GM19240 (cell line): ENCODE measurements at regions not wholly inside any gene's neighbourhood (a gene's known extent, or its start where the extent isn't known, plus 50 kb on each side); places are given as distances from the start of the nearest gene placed in this dataset.
"Not testable (repeated sequence)": the region's sequence is repeated elsewhere in the genome, so short reads cannot be mapped to it uniquely, and the experiment has no call there.

Source experiments
- DNase-seq: peaks from one replicate; pipeline ENCODE4 v3.0.0; 2011; ENCODE audit warnings: low spot score; ENCODE audit not compliant: insufficient read length

DNA sequence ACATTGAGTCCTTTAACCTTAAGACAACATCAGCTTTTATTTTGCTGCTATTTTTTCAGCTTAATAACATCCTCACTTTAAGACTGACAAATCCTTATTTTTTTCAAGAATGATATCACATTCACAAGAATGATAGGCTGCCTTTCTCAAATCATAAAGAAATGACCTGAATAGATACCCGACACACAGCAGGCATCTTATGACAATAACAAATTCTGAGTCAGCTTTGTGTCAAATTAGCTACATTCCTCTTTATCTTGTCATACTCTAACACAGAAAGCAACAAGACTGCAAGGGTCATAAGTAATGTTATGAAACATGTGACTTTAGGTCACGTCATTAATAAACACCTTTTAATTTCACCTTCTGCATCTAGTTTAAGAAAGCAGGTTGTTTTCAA, 2387.6 kb downstream of the PCDH7 start:
- DNase-seq, result no peak

GRCh38 chr4:33111117-33111516, 2390.9 kb downstream of the PCDH7 start:
- no peak for DNase-seq

GRCh38 chr4:33116871-33117270, 2396.7 kb downstream of the PCDH7 start:
- DNase-seq, result no peak

DNA sequence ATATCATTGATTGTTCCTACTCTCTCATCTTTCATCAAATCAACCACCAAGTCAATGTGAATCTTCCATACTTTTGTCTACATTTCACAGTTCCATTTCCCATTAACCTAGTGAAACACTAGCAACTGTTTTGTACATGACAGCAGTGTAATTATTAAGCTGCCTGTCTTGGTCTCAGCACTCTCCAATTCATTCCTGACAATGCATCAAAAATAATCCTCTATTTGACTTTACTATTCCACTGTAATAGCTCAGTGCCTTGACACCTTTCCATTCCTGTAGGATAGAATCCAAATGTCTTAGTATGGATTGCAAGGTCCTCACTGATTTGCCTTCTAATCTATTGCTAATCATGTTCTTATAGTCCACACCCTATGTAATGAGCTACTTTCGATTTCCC, 2405.8 kb downstream of the PCDH7 start:
- DNase-seq, result no peak

DNA sequence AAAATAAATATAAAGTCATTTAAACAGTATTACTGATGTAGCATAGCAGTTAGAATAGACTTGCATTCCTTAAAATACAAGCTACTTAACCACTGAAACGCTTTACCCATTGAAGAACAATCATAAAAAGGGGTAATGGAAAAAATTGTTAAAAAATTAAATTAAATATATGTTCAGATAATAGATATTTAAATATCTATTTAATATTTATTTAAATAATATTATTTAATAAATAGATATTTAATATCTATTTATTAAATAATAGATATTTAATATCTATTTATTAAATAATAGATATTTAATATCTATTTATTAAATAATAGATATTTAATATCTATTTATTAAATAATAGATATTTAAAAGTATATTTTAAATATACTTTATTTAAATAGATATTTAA, 2410.5 kb downstream of the PCDH7 start:
- not testable (repeated sequence) for DNase-seq

DNA sequence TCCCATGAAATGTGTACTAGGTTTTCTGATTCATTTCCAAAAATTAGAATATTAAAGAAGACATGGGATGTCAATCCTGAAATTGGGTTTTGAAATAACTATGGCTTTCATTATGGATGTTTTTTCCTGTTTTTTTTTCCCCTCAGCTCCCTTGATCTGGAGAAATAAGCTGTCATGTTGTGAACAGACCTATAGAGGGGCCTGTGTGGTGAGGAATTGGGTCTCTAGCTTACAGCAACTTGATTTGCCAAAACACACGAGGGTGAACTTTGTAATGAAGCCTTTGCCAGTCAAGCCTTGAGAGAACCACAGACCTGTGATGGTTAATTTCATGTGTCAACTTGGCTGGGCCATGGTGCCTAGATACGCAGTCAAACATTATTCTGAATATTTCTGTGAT, 2413.6 kb downstream of the PCDH7 start:
- DNase-seq, result no peak

GRCh38 chr4:33134366-33134765, 2414.2 kb downstream of the PCDH7 start:
- DNase-seq, result no peak

DNA sequence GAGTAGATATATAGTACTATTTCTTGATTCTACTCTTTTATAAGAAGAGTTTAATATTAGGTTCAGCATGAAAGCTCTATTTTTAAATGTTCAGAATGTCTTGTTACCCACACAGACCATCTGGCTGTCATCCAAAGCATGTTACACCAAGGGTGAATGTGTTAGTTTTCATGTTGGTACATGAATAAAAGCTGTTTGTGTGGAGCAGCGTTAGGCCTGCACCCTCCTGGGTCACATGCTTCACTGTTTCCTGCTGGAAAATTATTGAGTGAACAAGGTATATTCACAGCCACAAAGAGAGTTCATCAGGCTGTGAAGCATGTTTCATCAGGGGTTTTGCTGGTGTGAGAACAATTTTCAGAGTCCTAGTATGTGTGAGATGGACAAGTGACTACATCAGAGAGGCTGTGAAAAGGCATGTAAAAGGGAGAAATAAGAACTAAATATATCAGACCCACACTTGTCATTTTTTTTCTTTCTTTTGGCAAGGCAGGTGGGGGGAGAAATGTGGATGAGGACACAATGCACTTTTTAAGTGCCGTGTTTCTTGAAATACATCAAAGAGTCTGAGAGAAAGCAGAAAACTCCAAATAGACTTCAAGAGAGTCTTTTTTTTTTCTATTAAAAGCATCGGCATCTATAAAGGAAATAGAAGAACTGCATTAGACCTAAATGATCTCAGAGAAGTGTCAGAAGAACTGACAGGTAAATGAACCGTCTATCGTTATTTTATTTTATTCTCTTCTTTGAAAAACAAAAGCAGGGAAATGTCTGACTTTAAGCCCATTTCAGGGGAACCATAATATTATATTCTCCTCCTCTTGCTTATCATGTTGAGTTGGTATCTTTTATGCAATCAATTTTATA, 2429.7 kb downstream of the PCDH7 start:
- DNase-seq, result no peak

GRCh38 chr4:33150525-33150910, 2430.3 kb downstream of the PCDH7 start:
- DNase-seq, result no peak

GRCh38 chr4:33160126-33160525, 2440.0 kb downstream of the PCDH7 start:
- DNase-seq, result no peak

DNA sequence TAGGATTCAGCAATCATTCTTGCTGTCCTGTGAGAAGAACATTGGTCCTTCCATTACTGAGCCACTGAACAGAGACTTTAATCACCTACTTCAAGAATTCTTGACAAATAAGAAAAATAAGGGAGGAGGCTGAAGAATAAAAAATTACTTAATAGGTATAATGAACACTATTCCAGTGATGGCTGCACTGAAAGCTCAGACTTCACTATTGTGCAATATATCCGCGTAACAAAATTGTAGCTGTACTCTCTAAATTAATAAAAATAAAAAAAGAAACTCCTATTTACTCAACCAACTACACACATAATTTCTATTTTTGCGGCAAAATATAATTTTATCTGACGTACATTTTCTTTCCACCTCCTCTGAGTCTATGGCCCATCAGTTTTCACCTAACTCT, 2441.0 kb downstream of the PCDH7 start:
- no peak for DNase-seq

DNA sequence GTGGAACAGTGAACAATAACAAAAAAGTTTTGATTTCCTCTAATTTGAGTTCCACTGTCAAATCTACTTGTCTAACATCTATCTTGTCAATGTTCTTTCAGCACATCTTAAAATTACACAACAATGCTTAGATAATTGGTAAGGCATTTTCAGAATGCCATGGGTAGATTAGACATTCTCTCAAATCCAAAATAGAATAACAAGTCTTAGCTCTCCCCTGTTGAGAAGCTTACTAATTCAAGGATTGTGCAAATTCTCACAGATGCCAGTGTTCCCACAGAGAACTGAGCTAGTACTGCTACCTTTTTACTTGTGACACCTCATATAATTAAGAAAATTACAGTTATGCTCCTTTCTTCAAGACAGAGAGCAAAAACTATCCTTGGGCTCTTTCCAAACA, 2442.0 kb downstream of the PCDH7 start:
- no peak for DNase-seq

DNA sequence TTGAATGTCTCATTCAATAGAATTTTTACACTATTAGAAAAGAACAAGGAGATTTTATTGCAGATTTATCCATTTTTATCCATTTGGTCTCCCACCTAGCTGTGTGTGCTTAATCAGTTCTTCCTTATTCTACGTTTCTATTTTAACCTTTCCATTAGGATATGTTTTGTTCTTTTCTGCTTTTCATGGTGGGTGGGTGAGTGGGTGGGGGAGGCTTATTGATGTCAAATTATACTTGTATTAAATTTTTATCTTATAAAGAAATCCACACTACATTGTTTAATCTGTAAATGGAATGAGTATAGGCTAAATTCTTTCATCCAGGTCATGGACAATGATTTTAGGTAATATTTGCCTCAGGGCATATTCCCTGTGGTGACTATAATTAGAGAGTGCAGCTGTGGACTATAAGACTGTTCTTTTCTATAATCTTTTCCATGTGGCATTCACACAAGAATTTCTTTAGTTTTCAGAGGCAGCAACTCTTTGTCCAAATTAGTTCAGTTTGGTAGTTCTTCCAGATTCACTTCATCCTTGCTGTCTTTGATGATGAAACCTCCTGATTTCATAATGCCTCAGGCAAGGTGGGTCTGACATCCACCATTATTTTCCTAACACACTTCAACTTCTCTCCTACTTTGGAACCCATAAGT, 2451.8 kb downstream of the PCDH7 start:
- DNase-seq, result no peak

- no peak for DNase-seq
Observed at GRCh38 chr4:33176566-33176965, 2456.4 kb downstream of the PCDH7 start.

DNA sequence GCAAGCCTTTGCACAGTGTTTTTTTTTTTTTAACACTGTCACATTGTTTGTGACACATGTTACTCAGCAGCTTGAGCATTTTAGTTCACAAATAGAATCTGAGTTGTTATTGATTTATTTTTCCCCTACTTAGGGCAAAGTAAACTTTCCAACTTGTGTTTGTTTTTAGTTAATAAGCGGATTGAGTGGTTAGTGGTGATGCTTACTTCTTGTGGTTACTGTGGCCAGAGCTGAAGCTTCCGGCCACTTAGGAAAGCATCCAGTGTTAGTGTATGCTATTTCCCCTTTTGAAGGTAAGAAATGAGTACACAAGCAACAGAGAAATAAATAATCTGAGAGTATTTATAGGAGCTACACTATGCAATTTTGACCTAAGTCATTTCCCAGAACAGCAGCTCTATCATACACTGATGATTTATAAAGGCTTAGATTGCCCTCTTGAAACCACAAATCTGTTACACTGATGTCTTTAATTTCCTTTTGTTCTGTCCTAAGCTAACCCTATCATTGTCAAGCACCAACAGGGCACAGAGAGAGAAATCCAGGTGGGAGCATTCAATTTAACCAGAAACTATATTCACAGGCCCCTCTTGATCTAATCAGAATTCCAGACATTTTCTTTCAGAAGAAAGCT, 2464.6 kb downstream of the PCDH7 start:
- no peak for DNase-seq

DNA sequence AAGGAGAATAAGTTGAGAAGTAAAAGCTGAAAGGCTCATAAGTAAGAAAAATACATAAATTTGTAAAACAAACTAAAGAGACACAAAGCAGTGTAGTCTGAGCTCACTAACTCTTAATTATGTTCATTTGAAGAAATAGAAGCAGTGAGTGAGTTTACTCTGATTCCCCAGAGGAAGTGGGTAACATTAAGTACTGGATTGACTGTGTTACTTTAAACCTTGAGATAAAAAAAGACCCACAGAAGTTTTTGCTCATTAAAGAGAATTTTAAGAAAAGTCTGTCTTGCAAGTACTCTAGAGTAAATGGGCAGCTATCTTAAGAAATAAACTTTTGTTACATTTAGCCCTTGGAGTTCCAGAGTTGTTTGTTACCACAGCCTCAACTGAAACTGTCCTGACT, 2466.9 kb downstream of the PCDH7 start:
- no peak for DNase-seq

GRCh38 chr4:33188733-33189132, 2468.6 kb downstream of the PCDH7 start:
- no peak for DNase-seq

GRCh38 chr4:33189169-33189568, 2469.0 kb downstream of the PCDH7 start:
- DNase-seq, result no peak

- DNase-seq, result no peak
Observed at GRCh38 chr4:33193109-33193508, 2472.9 kb downstream of the PCDH7 start.

DNA sequence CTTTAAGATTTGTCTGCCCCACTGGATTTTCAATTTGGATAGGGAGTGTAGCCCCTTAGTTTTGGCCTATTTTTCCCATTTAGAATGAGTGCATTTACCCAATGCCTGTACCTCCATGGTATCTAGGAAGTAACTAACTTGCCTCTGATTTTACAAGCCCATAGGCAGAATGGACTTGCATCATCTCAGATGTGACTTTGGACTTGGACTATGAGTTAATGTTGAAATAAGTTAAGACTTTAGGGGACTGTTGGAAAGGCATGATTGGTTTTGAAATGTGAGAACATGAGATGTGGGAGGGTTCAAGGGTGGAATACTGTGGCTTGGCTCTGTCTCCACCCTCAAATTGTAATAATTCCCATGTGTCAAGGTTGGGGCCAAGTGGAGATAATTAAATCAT, 2480.2 kb downstream of the PCDH7 start:
- DNase-seq, result no peak

- DNase-seq, result no peak
Observed at GRCh38 chr4:33218238-33218637, 2498.1 kb downstream of the PCDH7 start.

DNA sequence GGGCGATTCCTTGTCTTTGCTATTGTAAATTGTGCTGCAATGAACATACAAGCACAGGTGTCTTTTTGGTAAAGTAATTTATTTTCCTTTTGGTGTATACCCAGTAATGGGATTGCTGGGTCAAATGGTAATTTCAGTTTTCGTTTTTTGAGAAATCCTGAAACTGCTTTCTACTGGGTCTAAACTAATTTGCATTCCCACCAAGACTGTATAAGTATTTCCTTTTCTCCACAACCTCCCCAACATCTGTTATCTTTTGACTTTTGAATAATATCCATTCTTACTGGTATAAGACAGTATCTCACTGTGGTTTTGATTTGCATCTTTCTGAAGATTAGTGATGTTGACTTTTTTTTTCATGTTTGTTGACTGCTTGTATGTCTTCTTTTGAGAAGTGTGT, 2506.0 kb downstream of the PCDH7 start:
- no peak for DNase-seq

DNA sequence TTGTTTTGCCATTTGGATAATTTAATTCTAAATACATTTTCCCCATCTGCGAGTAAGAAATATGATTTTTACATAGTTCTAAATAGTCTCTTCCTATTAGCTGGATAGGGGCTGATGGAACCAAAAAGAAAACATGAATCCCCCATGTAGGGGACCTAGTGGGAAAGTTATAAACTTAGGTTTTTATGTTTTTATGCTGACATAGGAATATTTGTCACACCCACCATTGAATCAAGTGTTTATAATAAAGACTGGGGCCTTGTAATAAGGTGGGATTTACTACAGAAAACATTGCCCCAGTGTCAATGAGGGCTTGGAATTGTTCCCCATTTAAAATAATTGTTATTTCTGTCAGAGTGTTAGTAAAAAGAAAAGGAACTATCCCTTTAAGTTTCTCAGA, 2506.6 kb downstream of the PCDH7 start:
- DNase-seq, result no peak
